Right lobe of liver (tissue), 4 donors: ENCODE measurements at regions not wholly inside any gene's neighbourhood (a gene's known extent, or its start where the extent isn't known, plus 50 kb on each side); places are given as distances from the start of the nearest gene placed in this dataset.

Experiments
- CTCF ChIP-seq, 4 donors: fragments of 200-600 bp in 3 of 4; fragments of 450-650 bp in 1 of 4; IDR thresholded peaks; one replicate each; pipeline versions ENCODE4 v1.5.1 to v1.8.0; 2016 to 2022; ENCODE audit warnings: antibody characterized with exemption in 4 of 4, mild to moderate bottlenecking in 2 of 4
- POLR2A ChIP-seq: fragments of 450-650 bp; IDR thresholded peaks from one replicate; pipeline ENCODE4 v1.6.1; 2017; ENCODE audit warnings: antibody characterized with exemption, mild to moderate bottlenecking
- donor health status: DM: no; HTN: no; CAD: no.
- donor health status: DM: no; HTN: no; CAD: no.
- donor health status: DM: no; HTN: yes; CAD: no.

GRCh38 chr5:2430606-2431005 is 320.9 kb downstream of the IRX2 start:
- TF ChIP-seq CTCF (IDR thresholded peaks at IDR 0.05) = no peak
- TF ChIP-seq POLR2A = no peak
